GM20000 (cell line): ENCODE measurements at regions not wholly inside any gene's neighbourhood (a gene's known extent, or its start where the extent isn't known, plus 50 kb on each side); places are given as distances from the start of the nearest gene placed in this dataset.

ENCODE experiments used
- DNase-seq: peaks from one replicate; pipeline ENCODE4 v3.0.0; 2012; ENCODE audit warnings: low spot score
- TF ChIP-seq, protein P1 (sequence below): IDR thresholded peaks from 2 replicates; pipeline ENCODE4 v1.5.1; 2012; ENCODE audit warnings: mild to moderate bottlenecking, control low read depth; ENCODE audit errors: extremely low read depth, missing control alignments

DNA sequence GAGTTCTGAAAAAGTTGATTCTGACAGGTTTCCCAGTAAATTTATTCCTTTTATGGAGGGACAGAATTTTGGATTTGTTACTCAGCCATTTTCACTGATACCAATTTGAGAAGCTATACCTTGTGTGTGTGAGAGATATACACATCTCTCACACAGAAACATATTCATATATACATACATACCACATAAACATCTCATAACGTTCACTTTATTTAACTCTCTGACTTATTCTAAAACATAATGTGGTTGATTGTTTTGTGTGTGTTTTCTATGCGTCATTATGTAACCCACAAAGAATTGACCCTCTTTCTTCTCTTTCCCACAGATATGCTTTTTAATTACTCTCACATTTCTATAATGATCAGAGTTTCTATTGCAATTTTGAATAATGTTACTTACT lies 570.8 kb upstream of the TLE4 start:
- DNase-seq, result no peak
- TF ChIP-seq, protein P1, sequence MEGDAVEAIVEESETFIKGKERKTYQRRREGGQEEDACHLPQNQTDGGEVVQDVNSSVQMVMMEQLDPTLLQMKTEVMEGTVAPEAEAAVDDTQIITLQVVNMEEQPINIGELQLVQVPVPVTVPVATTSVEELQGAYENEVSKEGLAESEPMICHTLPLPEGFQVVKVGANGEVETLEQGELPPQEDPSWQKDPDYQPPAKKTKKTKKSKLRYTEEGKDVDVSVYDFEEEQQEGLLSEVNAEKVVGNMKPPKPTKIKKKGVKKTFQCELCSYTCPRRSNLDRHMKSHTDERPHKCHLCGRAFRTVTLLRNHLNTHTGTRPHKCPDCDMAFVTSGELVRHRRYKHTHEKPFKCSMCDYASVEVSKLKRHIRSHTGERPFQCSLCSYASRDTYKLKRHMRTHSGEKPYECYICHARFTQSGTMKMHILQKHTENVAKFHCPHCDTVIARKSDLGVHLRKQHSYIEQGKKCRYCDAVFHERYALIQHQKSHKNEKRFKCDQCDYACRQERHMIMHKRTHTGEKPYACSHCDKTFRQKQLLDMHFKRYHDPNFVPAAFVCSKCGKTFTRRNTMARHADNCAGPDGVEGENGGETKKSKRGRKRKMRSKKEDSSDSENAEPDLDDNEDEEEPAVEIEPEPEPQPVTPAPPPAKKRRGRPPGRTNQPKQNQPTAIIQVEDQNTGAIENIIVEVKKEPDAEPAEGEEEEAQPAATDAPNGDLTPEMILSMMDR, result no peak

DNA sequence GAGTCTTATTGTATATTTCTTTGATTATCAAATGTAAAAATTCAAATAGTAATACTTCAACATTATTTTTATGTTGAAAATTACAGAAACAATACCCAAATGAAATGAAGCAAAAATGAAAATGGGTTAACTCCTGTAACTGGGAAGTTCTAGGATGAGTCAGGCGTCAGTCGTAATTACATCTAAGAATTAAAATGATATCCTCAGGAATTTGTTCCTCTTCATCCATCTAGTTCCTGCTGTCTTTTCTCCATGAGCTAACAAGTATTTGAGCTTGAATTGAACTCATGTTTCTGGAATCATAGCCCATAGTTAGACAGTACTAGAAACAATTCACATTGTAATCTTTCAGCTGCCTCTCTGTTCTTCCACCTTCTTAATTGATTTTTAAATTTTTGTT lies 568.3 kb upstream of the TLE4 start:
- TF ChIP-seq, protein P1, result no peak
- DNase-seq, result no peak

- TF ChIP-seq, protein P1, result no peak
- DNase-seq, result no peak
Observed at GRCh38 chr9:79004032-79004431, 567.7 kb upstream of the TLE4 start.

GRCh38 chr9:79006546-79006945 lies 565.2 kb upstream of the TLE4 start:
- TF ChIP-seq, protein P1, result no peak

DNA sequence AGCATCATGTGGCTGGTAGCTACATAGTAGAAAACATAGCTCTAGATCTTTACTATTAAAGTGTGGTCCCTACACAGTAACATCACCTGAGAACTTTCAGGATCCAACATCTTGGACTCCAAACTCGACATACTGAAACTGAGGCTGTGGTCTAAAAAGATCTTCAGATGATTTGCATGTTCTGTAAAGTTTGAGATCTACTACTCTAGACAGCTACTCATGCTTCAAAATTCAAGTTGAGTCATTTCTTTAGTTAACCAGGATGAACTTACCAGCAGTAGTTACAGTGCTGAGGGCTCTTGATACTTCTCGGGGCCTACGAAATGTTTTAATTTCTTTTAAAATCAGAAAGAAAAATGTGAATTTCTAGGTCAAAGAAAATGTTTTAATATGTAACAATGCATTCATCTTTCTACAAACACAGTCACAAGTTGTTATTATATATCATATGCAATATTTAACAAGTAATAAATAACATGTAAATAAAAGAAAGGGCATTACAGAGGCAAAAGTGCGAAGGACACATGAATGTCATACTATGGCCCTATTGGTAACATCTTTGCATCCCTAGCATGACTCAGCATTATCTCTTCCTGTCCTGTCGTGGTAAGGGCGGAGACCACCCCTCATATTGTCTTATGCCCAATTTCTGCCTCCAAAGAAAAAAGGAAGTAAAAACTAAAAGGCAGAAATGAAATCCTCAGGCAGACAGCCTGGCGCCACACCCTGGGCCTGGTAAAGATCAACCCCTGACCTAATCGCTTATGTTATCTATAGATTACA lies 563.9 kb upstream of the TLE4 start:
- TF ChIP-seq, protein P1, result no peak
- DNase-seq, result no peak

More at GRCh38 chr9:79006546-79006945, 565.2 kb upstream of the TLE4 start:
- no peak for DNase-seq

DNA sequence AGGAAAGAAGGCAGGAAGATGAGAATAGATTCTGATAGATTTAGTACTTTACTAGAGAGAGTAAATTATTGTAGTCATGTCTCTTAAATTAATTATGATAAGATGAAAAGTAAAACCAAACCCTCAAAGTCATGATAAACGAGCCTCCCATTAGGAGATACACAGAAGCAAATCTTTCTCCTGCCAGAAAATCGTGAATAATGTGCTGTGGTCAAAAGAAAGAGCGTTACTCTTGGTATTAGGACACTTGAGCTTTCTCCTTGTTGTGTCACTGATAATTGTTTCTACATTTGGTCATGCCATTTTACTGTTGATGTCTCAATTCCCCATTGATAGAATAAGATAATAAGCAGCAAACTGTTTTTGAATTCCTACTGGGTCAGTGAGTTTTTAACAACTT lies 562.8 kb upstream of the TLE4 start:
- TF ChIP-seq, protein P1, result no peak
- no peak for DNase-seq

- TF ChIP-seq, protein P1, result no peak
- no peak for DNase-seq
Observed at GRCh38 chr9:79011461-79011860, 560.3 kb upstream of the TLE4 start.
